CD4-positive, alpha-beta T cell treated with Interleukin-1 beta for 1 hour (primary cell): ENCODE measurements at regions not wholly inside any gene's neighbourhood (a gene's known extent, or its start where the extent isn't known, plus 50 kb on each side); places are given as distances from the start of the nearest gene placed in this dataset.

Source experiments
- DNase-seq, 2 donors: peaks; one replicate each; pipeline ENCODE4 v3.0.0-alpha.2; 2020 to 2022

DNA sequence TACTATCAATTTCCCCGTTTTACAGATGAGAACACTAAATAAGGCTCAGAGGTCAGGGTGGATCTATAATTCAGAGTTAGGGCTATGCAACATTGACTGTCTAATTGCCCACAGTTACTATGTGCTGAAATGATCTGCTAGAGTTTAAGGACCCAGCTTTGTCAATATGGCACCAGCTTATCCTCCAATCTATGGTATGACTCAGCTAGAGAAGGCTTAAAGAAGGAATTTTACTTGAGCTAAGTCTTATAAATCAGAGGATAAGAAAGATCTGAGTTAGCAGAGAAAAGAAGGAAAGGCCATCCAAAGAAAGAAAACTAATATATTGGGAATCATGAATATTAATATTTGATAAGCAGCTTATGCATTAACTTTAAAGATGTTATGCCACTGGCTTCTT is 78.1 kb downstream of the ASB9 start:
- DNase-seq = no peak

DNA sequence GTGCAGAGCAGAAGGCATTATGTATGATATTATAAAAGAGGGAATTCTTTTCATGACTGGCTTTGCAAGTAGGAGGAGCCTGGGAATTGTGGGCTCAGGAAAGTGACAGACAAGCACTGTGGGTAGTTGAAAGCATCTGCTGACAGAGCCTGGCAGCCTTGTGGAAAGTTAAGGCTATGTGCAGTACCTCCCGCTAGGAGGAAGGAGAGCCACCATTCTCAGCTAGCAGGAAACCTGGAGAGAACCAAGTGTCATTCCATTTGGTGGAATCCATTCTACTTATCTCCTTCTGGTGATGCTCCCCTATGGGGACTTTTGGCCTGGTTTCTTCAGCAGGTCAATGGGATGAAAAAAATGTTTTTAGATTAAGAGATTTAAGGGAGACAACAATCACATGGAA is 81.8 kb downstream of the ASB9 start:
- DNase-seq = no peak

GRCh38 chrX:15177316-15177715 is 92.6 kb downstream of the ASB9 start:
- no peak for DNase-seq

- no peak for DNase-seq
Observed at GRCh38 chrX:15173411-15173810, 96.5 kb downstream of the ASB9 start.

- DNase-seq = no peak
Observed at GRCh38 chrX:15170927-15171326, 99.0 kb downstream of the ASB9 start.

DNA sequence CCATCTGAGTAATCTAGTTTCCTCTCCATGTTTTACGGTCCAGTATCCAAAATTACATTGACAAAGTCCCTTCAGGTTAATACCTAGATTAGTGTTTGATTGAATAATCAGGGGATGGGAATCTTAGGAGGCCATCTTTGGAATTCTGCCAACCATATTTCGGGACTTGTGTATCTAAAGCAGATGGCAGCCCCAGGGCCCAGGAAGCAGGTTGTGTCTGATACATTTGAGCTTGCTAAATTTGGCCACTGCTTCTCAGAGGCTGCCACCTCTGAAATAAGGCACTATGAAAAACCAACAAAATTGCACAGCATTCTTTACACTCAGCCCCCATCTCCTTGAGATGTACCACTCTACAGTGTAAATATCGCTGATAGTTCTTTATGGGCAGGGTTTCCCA is 102.1 kb downstream of the ASB9 start:
- DNase-seq = no peak

DNA sequence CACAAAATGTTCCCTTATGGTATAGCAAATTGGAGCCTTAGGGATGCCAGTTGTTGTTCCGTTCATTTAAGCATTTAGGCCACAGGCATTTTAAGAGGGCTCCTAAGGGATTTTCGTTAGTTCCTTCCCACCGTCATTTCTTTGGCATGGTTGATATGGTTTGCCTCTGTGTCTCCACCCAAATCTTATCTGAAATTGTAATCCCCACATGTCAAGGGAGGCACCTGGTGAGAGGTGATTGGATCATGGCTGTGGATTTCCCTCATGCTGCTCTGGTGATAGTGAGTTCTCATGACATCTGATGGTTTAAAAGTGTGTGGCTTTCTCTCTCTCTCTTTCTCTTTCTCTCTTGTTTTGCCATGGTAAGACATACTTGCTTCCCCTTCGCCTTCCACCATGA is 104.1 kb downstream of the ASB9 start:
- no peak for DNase-seq

DNA sequence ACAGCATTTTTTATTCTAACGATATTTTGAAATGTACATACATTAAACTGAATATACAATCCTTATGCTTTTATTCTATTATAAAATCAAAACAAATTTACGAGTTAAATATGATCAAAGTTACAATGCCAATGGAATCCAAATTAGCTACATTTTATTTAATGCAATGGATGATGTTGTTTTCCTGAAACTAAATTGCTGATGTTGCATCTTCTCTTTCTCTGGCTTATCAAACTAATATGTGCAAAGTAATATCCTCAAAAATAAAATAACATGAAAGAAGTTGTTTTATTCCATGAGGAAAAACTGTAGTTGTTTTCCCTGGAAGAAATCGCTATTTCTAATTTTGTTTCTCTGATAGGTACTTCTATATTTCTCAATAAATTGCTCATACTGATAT is 106.8 kb downstream of the ASB9 start:
- no peak for DNase-seq

DNA sequence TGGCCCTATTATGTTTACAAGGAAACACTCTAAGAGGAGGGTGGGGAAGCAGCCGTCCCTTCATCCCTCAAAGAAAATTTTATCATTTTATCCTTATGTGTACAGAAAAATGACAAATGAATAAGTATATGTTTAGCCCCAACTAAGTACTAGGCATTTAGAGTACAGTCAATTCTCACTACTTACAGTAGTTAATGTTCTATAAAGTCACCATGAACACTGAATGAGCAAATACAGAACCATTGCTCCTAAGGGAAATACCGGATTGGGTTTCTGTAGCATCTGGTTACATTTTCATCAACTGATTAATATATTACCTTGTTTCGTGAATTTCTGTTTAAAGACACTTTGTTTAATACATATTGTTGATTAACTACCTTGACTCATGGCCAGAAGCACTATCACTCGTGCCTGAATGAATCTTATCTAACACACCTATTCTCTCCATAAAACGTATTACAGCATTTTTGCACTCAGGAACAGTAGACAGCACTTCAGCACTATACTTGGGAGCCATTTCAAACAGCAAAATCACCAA is 109.3 kb downstream of the ASB9 start:
- no peak for DNase-seq

DNA sequence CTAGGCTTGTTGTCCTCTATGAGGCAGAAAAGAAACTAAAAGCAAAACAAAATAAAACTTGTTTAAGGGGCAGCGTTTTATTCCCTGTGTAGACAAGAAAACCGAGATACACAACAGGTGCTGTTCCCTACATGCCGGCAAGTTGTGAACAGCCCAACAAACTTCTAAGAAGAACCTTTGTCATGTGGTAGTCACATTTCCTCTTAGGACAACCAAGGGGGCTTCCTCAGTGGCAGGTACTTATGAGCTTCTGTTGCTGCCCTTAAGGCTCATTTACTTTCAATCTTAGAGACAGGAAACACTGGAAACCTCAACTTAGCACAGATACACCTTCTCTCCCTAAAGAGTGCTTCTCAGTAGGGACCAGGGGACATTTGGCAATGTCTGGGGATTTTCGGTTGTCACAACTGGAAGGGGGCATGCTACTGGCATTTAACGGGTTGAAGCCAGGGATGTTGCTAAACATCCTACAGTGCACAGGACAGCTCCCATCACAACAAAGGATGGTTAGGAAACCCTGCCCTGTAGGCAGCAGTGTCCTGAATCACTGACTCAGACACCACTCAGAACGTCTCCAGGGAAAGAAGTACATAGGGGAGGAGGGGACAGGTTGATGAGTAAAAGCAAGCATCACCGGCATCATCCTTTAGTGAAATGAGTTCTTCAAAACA is 111.0 kb downstream of the ASB9 start:
- DNase-seq = peak in 1 of 2 donors; percentile 39

GRCh38 chrX:15158350-15158735 is 111.5 kb downstream of the ASB9 start:
- DNase-seq = no peak

GRCh38 chrX:15157624-15158023 is 112.3 kb downstream of the ASB9 start:
- no peak for DNase-seq

- peak; percentile 5 to 19 for DNase-seq
Observed at GRCh38 chrX:15151267-15152186, 118.4 kb downstream of the ASB9 start.

- no peak for DNase-seq
Observed at GRCh38 chrX:15150586-15150985, 119.3 kb downstream of the ASB9 start.

GRCh38 chrX:15146515-15146914 is 123.4 kb downstream of the ASB9 start:
- DNase-seq = no peak

- no peak for DNase-seq
Observed at GRCh38 chrX:15143825-15144121, 126.1 kb downstream of the ASB9 start.

DNA sequence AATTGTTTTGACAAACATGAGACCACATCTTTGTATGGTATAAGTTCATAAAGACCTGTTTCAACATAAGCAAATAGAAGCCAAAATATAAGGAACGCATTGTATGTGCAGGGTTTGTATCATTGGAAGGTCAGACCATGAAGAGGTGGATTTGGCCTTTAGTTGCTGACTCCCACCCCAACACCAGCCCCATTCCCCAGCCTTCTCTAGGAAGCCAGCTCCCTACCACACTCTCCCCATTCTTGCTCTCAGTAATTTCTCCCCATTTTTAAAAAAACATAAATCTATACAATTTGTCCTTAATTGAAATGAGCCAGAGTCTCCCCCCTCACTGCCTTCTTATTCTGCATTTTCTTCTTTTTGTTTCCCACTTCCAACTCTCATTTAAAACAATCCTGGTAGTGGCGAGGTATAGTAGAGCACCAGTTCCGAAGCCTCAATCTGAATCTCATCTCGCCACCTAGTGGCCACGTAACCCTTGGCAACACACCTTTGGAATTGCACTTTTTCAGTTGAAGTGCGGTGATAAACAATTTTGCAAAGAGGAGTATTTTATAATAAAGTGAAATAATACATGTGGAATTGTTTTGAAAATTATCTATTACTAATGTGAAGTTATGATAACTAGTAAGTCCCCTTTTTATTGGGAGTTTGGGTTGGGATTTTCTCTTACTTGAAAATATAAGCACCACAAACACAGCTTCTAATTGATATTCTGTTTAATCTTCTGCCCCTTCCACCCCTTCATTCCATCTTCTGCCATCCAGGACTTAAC is 126.6 kb downstream of the ASB9 start:
- peak; percentile 38 to 55 for DNase-seq

DNA sequence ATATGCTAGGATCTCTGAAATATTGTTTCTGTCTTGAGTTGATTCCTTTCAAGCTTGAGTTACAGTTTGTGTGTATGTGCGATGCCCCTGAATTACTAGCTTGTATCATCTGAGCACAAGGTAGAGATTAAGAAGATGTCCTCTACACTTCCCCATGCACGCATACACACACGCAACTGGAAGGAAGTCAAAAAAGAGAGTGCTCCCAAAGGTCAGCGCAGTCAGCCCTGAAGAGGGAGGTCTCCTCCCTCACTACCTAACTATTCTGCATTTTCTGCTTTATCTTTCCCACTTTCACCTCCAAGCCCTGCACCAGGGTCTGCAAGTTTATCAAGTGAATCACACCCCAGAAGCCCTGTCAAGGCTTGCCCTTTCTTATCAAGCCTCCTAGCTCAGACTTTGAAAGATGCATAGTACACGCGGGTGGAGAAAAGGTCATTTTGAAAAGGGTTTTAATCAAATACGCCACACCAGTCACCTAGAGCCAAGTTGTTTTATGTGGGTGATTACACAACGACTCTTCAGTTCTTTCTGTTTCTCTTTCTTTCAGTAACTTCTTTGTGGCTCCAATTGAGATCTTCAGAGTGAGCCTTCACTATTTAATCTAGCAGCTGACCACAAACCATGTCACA is 127.7 kb downstream of the ASB9 start:
- peak in 1 of 2 donors; percentile 7 for DNase-seq

DNA sequence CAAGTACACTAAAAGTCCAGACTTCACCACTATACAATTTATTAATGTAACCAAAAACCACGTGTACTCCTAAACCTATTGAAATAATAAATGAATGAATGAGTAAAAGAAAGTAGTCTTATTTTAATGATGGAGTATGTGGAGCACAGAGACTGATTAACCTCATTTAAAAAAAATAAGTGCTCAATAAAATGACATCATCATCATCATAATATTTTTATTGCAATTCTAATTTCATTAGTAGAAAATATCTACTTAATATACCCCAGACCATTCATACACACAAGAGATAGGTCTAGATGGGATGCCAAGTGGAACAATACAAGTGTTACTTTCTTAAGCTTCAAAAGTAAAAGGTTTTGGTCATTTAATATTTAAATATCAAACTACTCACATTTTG is 133.1 kb downstream of the ASB9 start:
- no peak for DNase-seq

DNA sequence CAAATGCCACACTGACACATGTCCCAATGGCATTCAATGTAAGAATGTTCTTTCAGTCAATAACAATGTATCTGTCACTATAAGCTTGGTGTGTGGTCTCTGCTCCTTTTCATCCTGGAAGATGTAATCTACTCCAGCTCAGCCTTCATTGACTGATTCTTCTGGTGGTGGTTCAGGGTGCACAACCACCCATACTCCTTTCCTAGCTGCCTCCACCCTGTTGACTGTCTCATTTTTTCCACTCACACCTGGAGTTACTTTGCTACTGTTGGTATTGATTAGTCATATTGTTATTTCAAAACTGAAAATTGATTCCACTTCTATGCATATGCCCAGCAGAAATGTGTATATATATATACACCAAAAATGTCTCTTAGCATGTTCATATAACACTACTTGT is 140.5 kb downstream of the ASB9 start:
- DNase-seq = no peak

DNA sequence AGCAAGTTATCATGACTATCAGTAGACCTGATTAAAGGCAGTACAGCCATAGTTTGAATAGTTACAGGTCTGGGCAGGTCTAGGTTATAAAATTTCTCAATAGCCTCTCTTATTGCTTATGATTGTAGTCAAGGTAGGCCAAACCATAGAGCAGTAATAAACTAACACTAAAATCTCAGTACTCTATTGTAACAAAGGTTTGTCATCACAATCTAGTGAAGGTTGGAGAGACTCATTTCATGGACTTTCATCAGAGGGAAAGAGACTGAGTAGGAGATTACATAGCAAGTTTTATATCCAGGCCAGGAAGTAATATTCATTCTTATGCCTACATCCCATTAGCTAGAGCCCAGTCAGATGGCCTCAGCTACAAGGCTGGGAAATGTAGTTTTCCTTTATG is 141.0 kb downstream of the ASB9 start:
- no peak for DNase-seq

GRCh38 chrX:15127010-15127409 is 142.9 kb downstream of the ASB9 start:
- no peak for DNase-seq

DNA sequence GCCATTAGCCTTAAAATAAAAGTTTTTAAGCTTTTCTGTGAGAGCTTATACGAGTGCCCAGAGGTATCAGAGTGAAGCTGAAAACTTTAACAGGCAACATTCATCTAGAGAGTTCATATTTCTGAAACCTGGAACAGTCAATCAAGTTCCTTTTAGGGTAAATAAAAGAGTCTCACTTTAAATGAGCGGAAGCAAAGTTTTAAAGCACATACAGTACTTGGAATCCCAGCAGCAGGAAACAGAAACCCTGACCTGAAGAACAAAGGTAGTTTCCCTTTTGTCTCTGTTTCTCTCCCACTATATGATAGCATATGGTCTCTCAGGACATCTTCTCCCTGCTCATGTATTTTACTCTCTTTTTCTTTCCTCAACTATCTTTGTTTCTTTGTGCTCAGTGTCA is 153.0 kb downstream of the ASB9 start:
- DNase-seq = no peak
